DMS153 treated with DMSO at 0.1 percent for 48 hours (cell line): ENCODE measurements at regions not wholly inside any gene's neighbourhood (a gene's known extent, or its start where the extent isn't known, plus 50 kb on each side); places are given as distances from the start of the nearest gene placed in this dataset.
"Not testable (repeated sequence)": the region's sequence is repeated elsewhere in the genome, so short reads cannot be mapped to it uniquely, and the experiment has no call there.

Experiments used
- DNase-seq: peaks from one replicate; lab custom pipeline; 2025; ENCODE audit not compliant: unreplicated experiment; lab: John Stamatoyannopoulos, UW

GRCh38 chr5:88622890-88623289 lies 260.1 kb downstream of the MEF2C start:
- DNase-seq, result not testable (repeated sequence)

- DNase-seq, result not testable (repeated sequence)
Measured at GRCh38 chr5:88615767-88616166, 267.2 kb downstream of the MEF2C start.

GRCh38 chr5:88613051-88613450 lies 269.9 kb downstream of the MEF2C start:
- DNase-seq, result no peak

- DNase-seq, result no peak
Measured at GRCh38 chr5:88610586-88610985, 272.4 kb downstream of the MEF2C start.

GRCh38 chr5:88607492-88607891 lies 275.5 kb downstream of the MEF2C start:
- no peak for DNase-seq

GRCh38 chr5:88606626-88607025 lies 276.4 kb downstream of the MEF2C start:
- DNase-seq, result no peak

- no peak for DNase-seq
Measured at GRCh38 chr5:88606173-88606572, 276.8 kb downstream of the MEF2C start.

- DNase-seq, result no peak
Measured at GRCh38 chr5:88602584-88602983, 280.4 kb downstream of the MEF2C start.

- DNase-seq, result no peak
Measured at GRCh38 chr5:88594441-88594840, 288.5 kb downstream of the MEF2C start.

- no peak for DNase-seq
Measured at GRCh38 chr5:88588609-88589008, 294.4 kb downstream of the MEF2C start.

- no peak for DNase-seq
Measured at GRCh38 chr5:88583471-88583870, 299.5 kb downstream of the MEF2C start.

GRCh38 chr5:88558366-88558765 lies 289.7 kb upstream of the TMEM161B start:
- DNase-seq, result no peak

- no peak for DNase-seq
Measured at GRCh38 chr5:88557881-88558280, 289.2 kb upstream of the TMEM161B start.

GRCh38 chr5:88557131-88557530 lies 288.5 kb upstream of the TMEM161B start:
- no peak for DNase-seq

- DNase-seq, result no peak
Measured at GRCh38 chr5:88556406-88556805, 287.8 kb upstream of the TMEM161B start.

GRCh38 chr5:88555674-88556073 lies 287.0 kb upstream of the TMEM161B start:
- no peak for DNase-seq

GRCh38 chr5:88553986-88554385 lies 285.3 kb upstream of the TMEM161B start:
- no peak for DNase-seq

GRCh38 chr5:88553136-88553875 lies 284.7 kb upstream of the TMEM161B start:
- no peak for DNase-seq

GRCh38 chr5:88552426-88552825 lies 283.8 kb upstream of the TMEM161B start:
- no peak for DNase-seq

- DNase-seq, result no peak
Measured at GRCh38 chr5:88551724-88552345, 283.2 kb upstream of the TMEM161B start.

- no peak for DNase-seq
Measured at GRCh38 chr5:88550736-88551135, 282.1 kb upstream of the TMEM161B start.

- no peak for DNase-seq
Measured at GRCh38 chr5:88548136-88548805, 279.6 kb upstream of the TMEM161B start.
